RPMI7951 (cell line): ENCODE measurements at regions not wholly inside any gene's neighbourhood (a gene's known extent, or its start where the extent isn't known, plus 50 kb on each side); places are given as distances from the start of the nearest gene placed in this dataset.

Source experiments
- DNase-seq: peaks from one replicate; pipeline ENCODE4 v3.0.0-alpha.2; 2012; ENCODE audit warnings: low read depth

- DNase-seq, result no peak
Measured at GRCh38 chr7:155979994-155980393, 167.7 kb upstream of the SHH start.

GRCh38 chr7:155979566-155979965 is 167.3 kb upstream of the SHH start:
- DNase-seq, result no peak

GRCh38 chr7:155975490-155975889 is 163.2 kb upstream of the SHH start:
- no peak for DNase-seq

GRCh38 chr7:155974186-155974897 is 162.1 kb upstream of the SHH start:
- DNase-seq, result no peak

GRCh38 chr7:155973451-155973997 is 161.3 kb upstream of the SHH start:
- DNase-seq, result no peak

GRCh38 chr7:155972651-155973390 is 160.6 kb upstream of the SHH start:
- no peak for DNase-seq

- DNase-seq, result no peak
Measured at GRCh38 chr7:155972247-155972646, 160.0 kb upstream of the SHH start.

GRCh38 chr7:155971180-155971770 is 159.0 kb upstream of the SHH start:
- DNase-seq, result no peak

GRCh38 chr7:155969192-155969929 is 157.1 kb upstream of the SHH start:
- DNase-seq, result no peak

GRCh38 chr7:155965010-155965409 is 152.7 kb upstream of the SHH start:
- DNase-seq, result peak; percentile 63

GRCh38 chr7:155964543-155964942 is 152.3 kb upstream of the SHH start:
- no peak for DNase-seq

- peak; percentile 78 for DNase-seq
Measured at GRCh38 chr7:155963771-155964195, 151.5 kb upstream of the SHH start.

GRCh38 chr7:155963356-155963755 is 151.1 kb upstream of the SHH start:
- no peak for DNase-seq

GRCh38 chr7:155962968-155963300 is 150.7 kb upstream of the SHH start:
- no peak for DNase-seq

GRCh38 chr7:155962191-155962967 is 150.1 kb upstream of the SHH start:
- DNase-seq, result peak; percentile 92

- peak; percentile 94 for DNase-seq
Measured at GRCh38 chr7:155961241-155962190, 149.3 kb upstream of the SHH start.

GRCh38 chr7:155959894-155960293 is 147.6 kb upstream of the SHH start:
- DNase-seq, result peak; percentile 43

- DNase-seq, result no peak
Measured at GRCh38 chr7:155956977-155957376, 144.7 kb upstream of the SHH start.

- no peak for DNase-seq
Measured at GRCh38 chr7:155955367-155955635, 143.0 kb upstream of the SHH start.
